ENCODE measurements at regions not wholly inside any gene's neighbourhood (a gene's known extent, or its start where the extent isn't known, plus 50 kb on each side); places are given as distances from the start of the nearest gene placed in this dataset.
"Not testable (repeated sequence)": the region's sequence is repeated elsewhere in the genome, so short reads cannot be mapped to it uniquely, and the experiment has no call there.

DNA sequence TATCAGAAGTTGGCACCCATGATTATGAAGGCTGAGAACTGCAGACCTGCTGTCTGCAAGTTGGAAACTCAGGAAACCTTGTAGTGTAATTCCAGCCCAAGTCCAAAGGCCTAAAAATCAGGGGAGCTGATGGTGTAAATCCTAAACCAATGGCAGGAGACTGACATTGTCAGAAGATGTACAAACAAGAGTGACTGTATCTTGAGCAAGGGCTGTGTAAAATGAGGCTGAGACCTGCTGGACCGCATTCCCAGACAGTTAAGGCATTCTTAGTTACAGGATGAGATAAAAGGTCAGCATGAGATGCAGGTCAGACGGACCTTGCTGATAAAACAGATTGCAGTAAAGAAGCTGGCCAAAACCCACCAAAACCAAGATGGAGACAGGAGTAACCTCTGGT lies 147.7 kb downstream of the COG6 start:
- DNase-seq (ENCODE audit: low read depth) = no peak

DNA sequence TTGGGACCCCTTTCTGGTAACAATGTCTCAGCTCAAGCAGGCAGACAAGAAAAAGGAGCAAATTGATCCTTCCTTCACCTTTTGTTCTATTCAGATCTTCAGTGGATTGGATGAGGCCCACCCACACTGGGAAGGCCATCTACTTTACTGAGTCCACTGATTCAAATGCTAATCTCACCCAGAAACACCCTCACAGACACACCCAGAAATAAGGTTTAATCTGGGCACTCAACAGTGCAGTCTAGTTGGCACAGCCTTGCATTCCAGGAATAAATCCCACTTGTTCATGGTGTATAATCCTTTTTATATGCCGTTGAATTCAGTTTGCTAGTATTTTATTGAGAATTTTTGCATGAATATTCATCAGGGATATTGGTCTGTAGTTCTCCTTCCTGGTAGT lies 148.4 kb downstream of the COG6 start:
- DNase-seq (ENCODE audit: low read depth) = no peak

DNA sequence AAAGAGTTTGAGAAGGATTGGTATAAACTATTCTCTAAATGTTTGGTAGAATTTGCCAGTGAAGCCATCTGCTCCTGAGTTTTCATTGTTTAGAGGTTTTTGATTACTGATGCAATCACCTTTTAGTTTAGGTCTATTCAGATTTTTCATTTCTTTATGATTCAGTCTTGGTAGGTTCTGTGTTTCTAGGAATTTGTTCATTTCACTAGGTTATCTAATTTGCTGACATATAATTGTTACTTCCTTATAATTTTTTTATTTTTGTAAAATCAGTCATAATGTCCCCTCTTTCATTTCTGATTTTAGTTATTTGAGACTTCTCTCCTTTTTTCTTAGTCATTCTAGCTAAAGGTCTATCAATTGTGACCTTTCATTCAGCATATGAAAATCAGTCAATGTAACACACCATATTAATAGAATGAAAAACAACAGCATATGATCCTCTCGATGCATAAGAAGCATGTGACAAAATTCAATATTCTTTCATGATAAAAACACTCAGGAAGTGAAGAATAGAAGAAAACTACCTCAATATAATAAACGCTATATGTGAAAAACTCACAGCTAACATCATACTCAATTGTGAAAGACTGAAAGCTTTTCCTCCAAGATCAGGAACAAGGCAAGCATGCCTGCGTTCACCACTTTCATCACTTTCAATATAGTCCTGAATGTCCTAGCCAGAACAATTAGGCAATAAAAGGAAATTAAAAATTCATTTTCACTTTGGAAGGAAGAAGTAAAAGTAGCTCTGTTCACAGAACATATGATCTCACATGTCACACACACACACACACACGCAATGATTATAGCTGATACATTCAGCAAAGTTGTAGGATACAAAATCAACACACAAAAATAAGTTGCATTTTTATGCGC lies 149.1 kb downstream of the COG6 start:
- DNase-seq (ENCODE audit: low read depth) = no peak

DNA sequence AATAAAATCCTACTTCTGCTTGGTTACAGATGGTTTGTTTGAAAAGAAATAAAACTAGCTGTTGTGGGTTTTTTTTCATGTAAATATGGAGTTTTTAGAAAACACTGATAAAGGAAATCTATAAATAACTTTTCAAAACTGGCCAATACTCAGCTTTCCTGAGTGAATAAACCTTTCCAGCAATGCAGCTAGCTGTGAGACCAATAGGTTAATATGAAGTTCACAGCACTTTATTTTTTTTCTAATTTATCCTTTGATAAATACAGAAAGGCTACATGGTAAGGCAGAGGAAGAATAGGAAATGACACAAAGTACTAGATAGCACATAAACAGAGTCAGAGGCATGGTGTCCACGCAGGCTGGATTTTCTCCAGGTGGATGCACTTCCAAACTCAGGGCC lies 154.0 kb downstream of the COG6 start:
- DNase-seq (ENCODE audit: low read depth) = no peak

DNA sequence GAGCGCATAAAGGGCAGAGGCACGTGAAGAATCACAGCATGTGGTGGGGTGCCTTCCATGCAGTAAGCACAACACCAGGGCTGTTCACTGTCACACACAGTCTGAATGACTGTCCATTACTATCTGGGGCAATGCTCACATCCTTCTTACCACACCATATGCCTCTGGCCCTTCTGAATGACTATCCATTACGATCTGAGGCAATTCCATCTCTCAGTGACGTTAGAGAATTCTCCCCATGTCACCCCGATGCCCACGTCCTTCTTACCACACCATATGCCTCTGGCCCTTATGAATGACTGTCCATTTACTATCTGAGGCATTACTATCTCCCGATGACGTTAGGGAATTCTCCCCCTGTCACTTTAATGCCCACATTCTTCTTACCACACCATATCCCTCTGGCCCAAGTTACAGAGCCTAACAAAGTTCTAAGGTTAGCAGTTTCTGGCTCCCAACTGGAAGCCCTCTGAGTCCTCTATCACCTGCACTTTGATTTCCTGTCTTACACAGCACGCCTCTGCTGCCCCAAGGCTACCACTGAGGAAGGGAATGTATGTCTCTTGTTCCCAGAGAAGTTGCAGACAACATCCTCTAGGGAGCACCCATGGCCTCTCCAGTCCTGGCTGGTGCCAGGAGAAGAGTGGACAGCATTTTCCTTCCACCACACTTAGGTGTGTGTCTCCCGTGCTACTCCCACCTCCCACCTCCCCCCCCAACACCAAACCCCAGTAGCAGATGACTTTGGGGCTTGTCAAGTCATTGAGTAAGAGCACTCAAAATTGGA lies 154.8 kb downstream of the COG6 start:
- no peak for DNase-seq (ENCODE audit: low read depth)

DNA sequence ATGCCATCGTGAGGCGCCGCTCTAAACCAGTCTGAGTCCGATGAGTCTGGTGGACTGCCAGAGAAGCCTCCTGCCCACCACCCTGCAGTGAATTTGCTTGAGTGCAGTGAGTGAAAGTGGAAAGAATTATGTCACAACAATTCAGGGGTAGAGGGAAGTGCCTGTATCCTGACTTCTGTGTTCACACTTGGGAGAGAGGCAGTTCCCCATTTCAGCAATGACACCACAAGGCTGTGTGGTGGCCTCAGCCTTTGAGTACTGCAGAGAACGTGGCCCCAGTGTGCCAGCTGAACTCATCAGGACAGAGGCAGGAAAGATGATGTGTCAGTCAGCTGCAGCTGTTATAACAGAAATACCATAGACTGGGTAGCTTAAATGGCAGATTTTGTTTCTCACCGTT lies 155.6 kb downstream of the COG6 start:
- no peak for DNase-seq (ENCODE audit: low read depth)

DNA sequence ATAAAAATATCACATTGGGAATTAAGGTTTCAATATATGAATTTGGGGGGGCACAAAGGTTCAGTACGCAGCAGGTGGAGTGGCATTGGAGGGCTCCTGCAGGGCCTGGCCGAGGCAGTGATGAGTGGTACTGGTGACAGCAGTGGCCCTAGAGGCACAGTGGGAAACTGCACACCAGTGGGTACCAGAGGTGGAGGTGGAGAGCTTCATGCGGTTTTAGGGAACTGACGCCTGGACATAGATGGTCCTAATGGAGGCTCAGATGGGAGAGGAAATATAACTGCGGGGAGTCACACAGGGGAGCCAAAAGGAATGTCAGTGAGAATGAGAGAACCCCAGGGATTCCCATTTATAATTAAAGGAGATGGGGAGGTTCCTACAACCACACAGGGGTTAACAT lies 156.2 kb downstream of the COG6 start:
- no peak for DNase-seq (ENCODE audit: low read depth)

DNA sequence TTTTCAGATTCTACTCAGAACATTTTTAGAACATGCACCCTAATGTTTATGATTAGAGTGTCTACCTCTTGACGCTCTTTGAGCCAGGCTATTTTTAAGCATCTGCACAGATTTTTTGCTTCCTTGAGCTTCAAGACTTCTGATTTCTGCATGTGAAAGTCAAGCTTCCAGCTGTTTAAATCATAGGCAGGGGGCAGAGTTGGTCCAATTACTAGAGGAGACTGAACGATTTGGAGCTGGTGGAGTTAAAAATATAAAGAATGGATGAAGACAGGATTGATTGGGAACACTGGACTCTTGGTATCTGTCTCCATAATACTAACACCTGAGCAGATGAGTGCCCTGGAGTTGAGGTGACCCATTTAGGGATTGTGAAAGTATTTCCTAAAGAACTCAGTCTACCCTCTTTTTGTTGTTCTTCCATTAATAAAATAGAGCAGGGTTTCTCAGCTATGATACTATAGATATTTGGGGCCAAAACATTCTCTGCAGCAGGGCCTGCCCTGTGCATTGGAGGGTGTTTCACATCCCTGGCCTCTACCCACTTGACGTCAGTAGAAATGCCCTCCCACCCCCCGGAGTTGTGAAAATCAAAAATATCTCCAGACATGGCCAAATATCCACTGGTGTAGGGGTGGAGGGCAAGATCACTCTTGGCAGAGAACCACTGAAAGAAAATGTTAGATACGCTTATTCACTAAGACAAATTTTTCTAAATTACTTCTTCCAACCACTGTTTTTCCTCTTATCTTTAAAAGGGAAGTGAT lies 160.1 kb downstream of the COG6 start:
- DNase-seq (ENCODE audit: low read depth) = no peak

DNA sequence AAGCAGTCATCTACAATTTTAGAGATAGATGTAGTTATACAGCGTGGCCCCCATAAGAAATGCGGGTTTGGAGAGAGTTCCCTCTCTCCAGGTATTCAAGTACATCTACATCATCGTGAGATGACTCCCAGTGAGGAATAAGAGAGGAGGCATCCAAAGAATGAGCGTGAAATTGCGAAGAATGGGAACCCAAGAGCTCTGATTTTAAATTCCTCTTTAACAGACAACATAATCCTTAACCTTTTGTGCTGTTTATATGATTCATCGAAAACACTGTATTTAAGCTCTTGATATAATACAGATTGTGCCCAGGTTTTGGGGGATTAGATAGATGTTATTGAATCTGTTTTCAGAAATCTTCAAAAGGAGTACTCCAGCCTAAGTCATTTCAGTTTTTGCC lies 161.5 kb downstream of the COG6 start:
- DNase-seq (ENCODE audit: low read depth) = no peak

DNA sequence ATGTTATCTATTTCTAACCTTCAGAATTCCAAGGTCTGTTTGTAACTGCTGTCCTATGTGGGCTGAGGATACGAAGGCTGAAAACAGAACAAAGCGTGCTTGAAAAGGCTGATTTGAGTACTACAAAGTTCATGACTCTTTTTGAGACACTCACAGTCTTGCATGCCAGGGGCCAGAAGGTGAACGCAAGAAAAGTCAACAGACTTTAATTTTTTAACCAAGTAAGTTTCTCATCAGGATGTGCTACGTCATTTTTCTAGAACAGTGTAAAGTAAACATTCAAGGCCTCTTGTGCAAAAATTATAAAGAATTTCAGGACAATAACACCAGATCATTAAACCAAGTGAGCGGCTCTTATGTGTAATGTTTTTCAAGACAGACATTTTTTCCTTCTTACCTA lies 163.5 kb downstream of the COG6 start:
- DNase-seq (ENCODE audit: low read depth) = no peak

DNA sequence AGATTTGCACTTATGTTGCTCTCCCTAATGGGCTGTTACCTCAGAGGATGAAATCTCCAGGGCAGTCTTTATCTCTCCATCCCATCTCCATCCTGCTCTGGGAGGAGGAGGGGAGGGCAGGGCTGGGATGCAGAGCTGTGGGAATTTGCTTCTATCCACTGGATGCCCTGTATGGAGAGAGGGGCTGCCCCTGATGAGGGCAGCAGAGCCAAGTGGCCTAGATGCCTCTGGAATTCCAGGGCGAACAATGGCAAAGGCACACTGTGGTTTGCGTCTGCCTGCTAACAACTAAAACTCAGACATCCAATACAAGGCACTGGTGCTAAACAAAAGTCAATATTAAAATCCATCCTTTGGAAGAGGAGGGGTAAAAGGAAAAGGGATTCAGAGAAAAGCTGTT lies 165.1 kb downstream of the COG6 start:
- DNase-seq (ENCODE audit: low read depth) = no peak

DNA sequence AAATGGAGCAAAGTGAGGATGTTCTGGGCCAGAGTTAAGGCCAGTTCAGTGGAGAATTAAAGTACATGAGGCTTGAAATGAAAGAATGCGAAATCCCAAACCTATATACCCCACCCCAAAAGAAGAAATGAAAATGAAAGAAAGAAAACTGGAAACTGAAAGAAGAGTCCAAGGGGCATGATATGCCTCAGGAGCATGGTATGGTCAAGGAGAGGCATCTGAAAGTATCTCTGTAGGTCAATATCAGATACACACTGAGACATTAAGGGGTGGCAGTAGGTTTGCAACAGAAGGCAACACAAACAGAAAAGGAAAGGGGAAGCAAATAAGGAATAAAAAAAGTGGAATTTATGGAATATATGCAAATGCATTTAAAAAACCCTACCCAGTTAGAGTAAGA lies 166.5 kb downstream of the COG6 start:
- no peak for DNase-seq (ENCODE audit: low read depth)

DNA sequence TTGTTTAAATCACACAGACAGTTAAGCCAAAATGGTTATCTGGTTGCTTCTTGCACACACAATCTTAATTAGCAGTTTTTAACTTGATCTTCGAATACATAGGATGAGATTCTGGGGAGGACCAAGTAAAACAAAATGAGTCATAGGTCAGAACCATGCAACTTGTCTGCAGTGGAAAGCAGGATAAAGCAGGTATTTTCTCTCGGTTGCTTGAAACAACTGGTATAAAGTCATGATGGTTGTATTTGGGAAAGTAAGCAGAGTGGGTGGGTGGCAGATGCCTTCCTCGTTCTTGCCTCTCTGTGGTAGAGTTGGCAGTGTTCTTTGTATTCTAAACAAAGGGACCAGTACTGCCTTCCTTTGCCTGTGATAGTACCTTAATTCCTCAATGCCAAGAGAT lies 167.0 kb downstream of the COG6 start:
- no peak for DNase-seq (ENCODE audit: low read depth)

DNA sequence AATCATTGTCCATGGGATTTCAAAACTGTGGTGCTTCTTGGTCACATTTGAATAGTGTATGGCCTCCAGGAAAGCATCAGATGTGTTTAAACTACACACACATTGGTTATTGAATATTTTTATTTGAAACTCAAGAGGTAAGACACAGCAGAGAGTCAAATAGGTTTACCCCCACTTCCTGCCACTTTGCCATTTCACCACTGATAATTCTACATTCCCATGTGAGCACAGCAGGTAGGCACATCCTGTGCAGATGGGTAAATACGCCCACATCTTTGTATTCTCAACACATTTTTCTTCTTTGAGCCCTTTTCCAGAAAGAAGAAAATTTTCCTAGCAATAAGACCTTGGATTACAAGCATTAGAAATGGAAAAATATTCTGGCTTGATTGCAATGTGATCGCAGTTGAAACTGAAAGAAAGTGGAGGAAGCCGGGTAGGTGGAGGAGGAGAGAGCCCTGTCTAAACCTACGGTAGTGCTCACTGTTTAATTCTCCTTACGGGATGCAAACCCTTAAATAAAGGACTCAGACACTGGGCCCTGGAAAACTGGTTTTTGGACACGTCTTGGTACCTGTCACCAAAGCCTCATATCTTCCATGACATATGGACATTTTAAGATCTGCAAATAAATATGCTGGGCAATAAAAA lies 167.7 kb downstream of the COG6 start:
- DNase-seq (ENCODE audit: low read depth) = no peak

DNA sequence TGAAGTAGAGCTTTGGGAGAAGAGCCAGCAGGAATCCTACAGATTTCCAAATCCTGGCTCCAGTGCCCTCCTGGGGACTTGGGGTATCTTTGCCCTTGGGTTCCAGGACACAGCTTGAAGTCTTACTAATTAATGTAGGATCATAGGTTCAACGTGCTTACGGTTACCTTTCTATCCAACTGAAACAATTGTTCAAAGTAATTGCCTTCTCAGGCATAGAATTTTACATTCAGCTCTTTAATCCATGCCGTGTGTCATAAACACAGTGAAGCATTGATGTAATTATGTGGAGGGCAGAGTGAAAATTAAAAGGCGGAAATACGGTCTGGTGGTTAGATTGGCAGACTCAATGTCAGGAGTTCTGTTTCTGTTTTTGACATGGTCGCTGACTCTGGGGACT lies 170.4 kb downstream of the COG6 start:
- DNase-seq (ENCODE audit: low read depth) = no peak

DNA sequence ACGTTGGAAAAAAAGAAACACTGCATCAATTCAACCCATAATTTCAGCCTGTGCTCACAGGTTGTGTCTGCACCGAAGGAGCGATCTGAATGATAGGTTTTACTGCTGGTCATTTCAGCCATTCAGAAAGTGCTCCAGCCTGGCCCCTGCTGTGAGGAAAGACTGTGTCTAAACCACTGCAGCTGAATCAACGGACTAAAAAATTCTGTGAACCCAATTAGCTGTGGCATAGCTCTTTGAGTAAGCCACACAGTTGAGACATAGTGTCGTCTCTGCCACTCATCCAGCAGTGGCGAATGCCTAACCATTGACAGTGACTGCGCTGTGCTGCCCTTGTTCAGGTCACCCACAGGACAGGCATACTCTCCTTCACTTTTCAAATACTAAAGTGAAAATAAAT lies 179.8 kb downstream of the COG6 start:
- no peak for DNase-seq (ENCODE audit: low read depth)

DNA sequence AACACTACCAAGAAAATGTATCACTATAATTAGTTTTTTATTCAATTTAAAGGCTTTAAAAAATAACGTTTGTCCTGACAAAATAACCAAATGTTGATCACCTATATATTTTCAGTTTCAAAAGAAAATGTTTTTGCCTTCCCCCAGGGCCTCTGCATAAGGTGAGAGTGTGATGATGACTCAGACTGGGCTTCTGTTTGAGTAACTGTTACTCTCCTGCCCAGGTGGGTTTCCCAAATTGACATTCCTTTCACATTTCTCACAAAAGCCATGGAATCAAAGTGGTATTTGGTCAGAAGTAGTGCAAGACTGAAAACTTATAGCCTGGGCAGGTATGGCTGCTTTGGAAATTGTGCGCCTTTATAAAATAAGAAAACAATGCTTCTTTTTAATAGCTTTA lies 180.6 kb downstream of the COG6 start:
- no peak for DNase-seq (ENCODE audit: low read depth)

DNA sequence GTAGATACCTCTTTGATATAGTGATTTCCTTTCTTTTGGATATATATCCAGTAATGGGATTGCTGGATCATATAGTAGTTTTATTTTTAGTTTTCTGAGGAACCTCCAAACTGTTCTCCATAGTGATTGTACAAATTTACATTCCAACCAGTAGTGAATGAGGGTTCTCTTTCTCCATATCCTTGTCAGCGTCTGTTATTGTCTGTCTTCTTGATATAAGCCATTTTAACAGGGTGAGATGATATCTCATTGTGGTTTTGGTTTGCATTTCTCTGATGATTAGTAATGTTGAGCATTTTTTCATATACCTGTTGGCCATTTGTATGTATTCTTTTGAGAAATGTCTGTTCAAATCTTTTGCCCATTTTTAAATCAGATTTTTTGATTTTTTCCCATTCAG lies 182.4 kb downstream of the COG6 start:
- not testable (repeated sequence) for DNase-seq (ENCODE audit: low read depth)

DNA sequence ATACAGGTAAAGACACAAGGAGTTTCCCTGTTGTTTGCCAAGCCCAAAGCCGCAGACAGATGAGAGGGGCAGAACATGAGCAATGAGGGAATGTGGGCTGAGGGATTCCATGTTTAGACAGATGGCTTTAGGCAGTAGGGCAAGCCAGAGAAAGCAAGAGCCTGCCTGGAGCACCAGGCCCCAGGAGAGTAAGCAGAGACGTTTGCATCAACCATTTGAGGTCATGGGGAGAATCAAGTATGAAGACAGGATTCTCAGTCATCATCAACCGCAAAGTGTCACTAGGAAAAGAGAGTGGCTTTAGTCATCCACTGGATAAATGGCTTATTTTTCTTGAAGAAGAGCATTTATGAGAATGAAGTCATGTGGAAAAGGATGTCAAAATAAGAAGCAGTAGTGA lies 184.7 kb downstream of the COG6 start:
- DNase-seq (ENCODE audit: low read depth) = no peak

DNA sequence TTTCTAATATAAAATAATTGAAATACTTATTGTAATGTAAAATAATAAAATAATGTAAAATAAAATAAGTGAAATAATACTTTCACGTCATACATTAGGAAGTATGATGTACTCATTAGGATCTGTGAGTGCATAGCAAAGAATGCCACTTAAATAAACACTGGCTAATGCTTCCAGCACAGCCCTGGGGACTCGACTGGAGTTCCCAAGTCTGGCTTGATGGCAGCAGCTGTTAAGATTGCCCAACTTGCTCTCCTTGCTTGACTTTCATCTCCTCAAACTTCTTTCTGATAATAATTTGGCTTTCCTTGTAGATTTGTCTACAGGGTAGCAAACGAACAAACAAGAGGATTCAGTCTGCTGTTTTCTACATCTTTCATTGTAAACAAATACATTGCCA lies 191.9 kb downstream of the COG6 start:
- DNase-seq (ENCODE audit: low read depth) = no peak

DNA sequence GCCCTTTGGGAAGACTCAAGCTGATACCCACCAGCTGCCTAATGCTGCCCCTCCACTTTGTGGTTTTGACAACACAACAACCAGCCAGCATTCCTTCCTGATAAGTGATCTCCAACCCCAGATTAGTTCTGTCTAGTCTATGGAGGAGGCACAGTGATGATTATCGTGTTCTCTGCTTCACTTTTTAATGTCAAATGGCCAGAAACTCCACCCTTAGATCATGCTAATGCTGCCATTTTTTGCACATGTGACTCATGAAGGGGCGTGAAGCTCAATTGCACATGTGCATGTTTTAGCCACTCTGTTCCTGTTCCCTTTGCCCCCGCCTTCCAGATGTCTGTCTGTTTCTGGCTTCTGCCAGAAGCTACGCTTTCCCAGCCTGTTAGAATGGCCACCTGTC lies 199.8 kb downstream of the COG6 start:
- DNase-seq (ENCODE audit: low read depth) = no peak

DNA sequence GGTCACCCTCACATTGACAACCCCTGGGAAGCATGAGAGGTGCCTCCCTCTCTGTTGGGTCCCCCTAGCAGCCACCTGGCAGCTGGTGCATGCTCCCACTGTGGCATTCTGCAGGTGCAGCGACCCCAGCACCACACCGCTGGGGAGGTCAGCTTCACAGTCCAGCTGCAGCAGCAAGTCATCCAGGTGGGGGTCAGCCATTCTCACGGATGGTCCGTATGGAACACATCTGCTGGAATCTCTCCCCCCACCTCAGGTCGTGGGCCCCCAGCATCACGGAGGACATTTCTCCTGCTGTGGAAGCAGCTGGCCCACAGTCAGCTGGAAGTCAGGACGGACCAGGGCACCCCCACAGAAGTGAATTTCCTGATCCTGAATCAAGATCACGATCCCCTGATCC lies 201.3 kb downstream of the COG6 start:
- DNase-seq (ENCODE audit: low read depth) = no peak
